Fibroblast of skin of scalp (primary cell): ENCODE measurements at regions not wholly inside any gene's neighbourhood (a gene's known extent, or its start where the extent isn't known, plus 50 kb on each side); places are given as distances from the start of the nearest gene placed in this dataset.
A peak's percentile ranks its signal among the peaks of the same experiment; 100 is the strongest.

Source experiments
- DNase-seq: peaks from one replicate; pipeline ENCODE4 v3.0.0-alpha.2; 2013

- DNase-seq: peak; percentile 34
Observed at GRCh38 chr12:91964501-91964900, 181.1 kb downstream of the BTG1 start.

- no peak for DNase-seq
Observed at GRCh38 chr12:91959220-91959619, 186.4 kb downstream of the BTG1 start.

GRCh38 chr12:91958816-91959215 is 186.8 kb downstream of the BTG1 start:
- DNase-seq: peak; percentile 80

- no peak for DNase-seq
Observed at GRCh38 chr12:91954747-91955146, 190.9 kb downstream of the BTG1 start.

DNA sequence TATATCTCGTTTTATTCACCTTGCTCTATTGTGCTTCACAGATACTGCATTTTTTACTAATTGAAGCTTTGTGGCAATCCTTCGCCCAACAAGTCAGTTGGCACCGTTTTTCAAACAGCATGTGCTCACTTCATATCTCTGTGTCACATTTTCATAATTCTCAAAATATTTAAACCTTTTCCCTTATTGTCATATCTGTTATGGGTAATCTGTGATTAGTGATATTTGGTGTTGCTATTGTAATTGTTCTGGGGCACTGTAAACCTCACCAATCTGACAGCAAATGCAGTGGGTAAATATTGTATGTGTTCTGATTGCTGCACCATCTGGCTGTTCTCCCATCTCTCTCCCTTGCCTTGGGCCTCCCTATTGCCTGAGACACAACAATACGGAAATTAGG is 191.3 kb downstream of the BTG1 start:
- DNase-seq: no peak

- DNase-seq: no peak
Observed at GRCh38 chr12:91952916-91953315, 192.7 kb downstream of the BTG1 start.

- DNase-seq: no peak
Observed at GRCh38 chr12:91951571-91951970, 194.1 kb downstream of the BTG1 start.

DNA sequence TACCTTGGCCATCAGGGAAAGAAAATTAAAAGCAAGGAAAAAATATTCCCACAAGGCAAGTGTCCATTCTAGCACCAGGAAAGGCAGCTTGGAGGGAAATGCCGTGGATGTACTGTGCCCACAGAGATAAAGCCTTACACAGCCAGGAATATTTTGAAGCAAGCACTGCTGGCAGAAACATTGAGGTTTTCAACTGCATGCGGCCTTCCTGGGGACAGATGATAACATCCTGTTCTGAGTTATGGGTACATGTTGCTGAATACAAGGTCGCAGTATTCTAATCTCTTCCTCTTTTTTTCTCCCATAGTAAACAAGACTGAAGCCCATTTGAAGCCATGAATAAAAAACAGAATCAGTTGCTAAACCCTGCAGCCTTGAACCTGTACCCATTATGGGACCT is 197.1 kb downstream of the BTG1 start:
- no peak for DNase-seq

- no peak for DNase-seq
Observed at GRCh38 chr12:91947459-91947858, 198.2 kb downstream of the BTG1 start.

- DNase-seq: no peak
Observed at GRCh38 chr12:91944637-91945036, 201.0 kb downstream of the BTG1 start.

GRCh38 chr12:91940826-91941570 is 204.6 kb downstream of the BTG1 start:
- no peak for DNase-seq

GRCh38 chr12:91940322-91940721 is 205.3 kb downstream of the BTG1 start:
- DNase-seq: no peak

DNA sequence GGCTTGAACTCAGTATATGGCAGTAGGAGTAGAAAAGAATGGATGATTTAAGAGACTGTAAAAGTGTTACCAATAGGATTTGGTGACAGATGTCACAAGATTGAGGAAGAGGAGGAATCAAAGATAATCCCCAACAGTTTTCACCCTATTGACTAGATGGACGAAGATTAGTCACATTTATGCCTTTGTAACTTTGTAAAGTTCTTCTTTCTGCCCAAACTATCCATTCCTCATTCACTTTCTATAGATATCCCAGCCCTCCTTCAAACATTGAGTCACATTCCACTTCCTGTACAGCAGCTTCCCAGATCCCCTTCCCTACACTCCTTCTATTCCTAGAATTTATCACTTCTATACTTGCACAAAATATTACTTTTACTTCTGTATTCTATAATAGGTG is 207.9 kb downstream of the BTG1 start:
- no peak for DNase-seq

- DNase-seq: no peak
Observed at GRCh38 chr12:91937009-91937408, 208.6 kb downstream of the BTG1 start.

GRCh38 chr12:91935296-91935695 is 210.3 kb downstream of the BTG1 start:
- DNase-seq: no peak

DNA sequence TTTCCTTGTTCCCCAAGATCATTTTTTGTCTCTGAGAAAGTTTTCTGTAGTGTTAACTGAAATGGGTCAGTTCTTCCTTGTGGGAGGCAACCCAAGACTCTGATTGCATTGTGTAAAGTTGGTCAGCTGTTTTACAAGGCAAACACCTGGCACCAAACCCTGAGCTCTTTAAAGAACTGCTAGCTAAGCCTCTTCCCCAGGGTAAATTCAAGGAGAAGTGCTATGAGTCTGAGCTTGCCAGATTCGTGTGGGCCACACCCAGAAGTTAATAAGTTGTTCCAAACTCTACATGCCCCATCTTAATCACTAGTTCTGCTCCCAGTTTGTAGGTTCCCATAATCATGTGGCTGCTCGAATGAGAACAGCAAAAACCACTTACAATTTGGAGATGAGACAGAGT is 214.5 kb downstream of the BTG1 start:
- no peak for DNase-seq

DNA sequence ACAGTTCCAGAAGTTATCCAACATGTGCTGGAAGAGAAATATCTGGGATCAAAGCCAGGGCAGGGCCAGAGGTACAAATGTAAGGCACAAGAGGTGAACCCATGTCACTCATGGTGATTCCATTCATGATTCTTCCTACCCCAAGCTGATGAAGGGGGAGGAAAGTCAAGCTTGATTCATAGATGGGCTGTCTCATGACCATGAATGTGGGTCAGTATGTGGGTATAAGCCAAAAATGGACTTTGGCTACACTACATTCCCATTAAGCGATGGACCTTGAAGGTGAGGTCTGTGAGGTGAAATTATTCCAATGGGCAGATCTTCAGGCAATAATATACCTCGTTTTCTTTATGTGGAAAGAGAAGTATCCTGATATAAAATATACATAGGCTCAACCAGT is 217.1 kb downstream of the BTG1 start:
- no peak for DNase-seq

GRCh38 chr12:91926848-91927247 is 218.8 kb downstream of the BTG1 start:
- peak; percentile 53 for DNase-seq

DNA sequence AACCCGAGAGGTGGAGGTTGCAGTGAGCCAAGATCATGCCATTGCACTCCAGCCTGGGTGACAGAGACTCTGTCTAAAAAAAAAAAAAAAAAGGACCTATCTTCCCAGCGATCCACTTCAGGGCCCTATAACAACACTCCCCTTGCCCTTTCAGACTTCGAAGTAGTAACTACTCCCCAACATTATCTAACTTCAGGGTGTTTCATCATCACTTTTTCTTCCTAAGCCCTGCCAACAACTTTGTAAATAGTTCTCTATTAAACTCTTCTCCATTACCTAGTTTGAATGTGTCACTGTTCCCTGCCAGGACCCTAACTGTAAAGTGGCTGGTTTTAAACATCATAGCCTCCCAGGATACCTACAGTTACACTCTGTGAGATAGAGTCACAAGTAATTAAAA is 220.8 kb downstream of the BTG1 start:
- no peak for DNase-seq

- no peak for DNase-seq
Observed at GRCh38 chr12:91923864-91924263, 221.8 kb downstream of the BTG1 start.

- no peak for DNase-seq
Observed at GRCh38 chr12:91922674-91923073, 223.0 kb downstream of the BTG1 start.

- no peak for DNase-seq
Observed at GRCh38 chr12:91922139-91922538, 223.5 kb downstream of the BTG1 start.

- no peak for DNase-seq
Observed at GRCh38 chr12:91921555-91921954, 224.1 kb downstream of the BTG1 start.

- no peak for DNase-seq
Observed at GRCh38 chr12:91920741-91921140, 224.9 kb downstream of the BTG1 start.

GRCh38 chr12:91920276-91920675 is 225.4 kb downstream of the BTG1 start:
- peak; percentile 74 for DNase-seq
